PC-3 (cell line): ENCODE measurements at regions not wholly inside any gene's neighbourhood (a gene's known extent, or its start where the extent isn't known, plus 50 kb on each side); places are given as distances from the start of the nearest gene placed in this dataset.

Experiments used
- CTCF ChIP-seq: fragments of 300-600 bp; sonication (generic); conservative IDR thresholded peaks from 2 replicates; pipeline ENCODE4 v1.5.1; 2017; ENCODE audit warnings: antibody characterized with exemption, low read depth, mild to moderate bottlenecking, low read length
- EZH2 ChIP-seq: fragments of 300-600 bp; sonication (generic); IDR thresholded peaks from one replicate; pipeline ENCODE4 v1.6.1; 2017; ENCODE audit warnings: antibody characterized with exemption, mild to moderate bottlenecking, low read length; ENCODE audit not compliant: unreplicated experiment
- EZH2phosphoT487 ChIP-seq: fragments of 300-600 bp; sonication (generic); IDR thresholded peaks from 2 replicates; pipeline ENCODE4 v1.6.1; 2018; ENCODE audit warnings: mild to moderate bottlenecking, antibody characterized with exemption, low read length, borderline replicate concordance

GRCh38 chr20:43863330-43863729, 51.3 kb upstream of the TOX2 start:
- TF ChIP-seq CTCF (no peak), EZH2phosphoT487 (no peak), EZH2 (no peak)
